SK-N-SH (cell line): ENCODE measurements at regions not wholly inside any gene's neighbourhood (a gene's known extent, or its start where the extent isn't known, plus 50 kb on each side); places are given as distances from the start of the nearest gene placed in this dataset.
A peak's percentile ranks its signal among the peaks of the same experiment; 100 is the strongest.

Source experiments
- CTCF ChIA-PET: fragments of 300-600, 350-600 bp; formaldehyde crosslinking; extraction: SDS; loops from one replicate; lab custom pipeline; 2021; lab: Yijun Ruan, JAX
- POLR2A ChIA-PET: fragments of 350-600 bp; sonication (Branson Sonifier 250); formaldehyde crosslinking; extraction: SDS; loops from one replicate; lab custom pipeline; 2020; ENCODE audit warnings: antibody characterized with exemption, inconsistent platforms; lab: Yijun Ruan, JAX
- DNase-seq: peaks from one replicate; pipeline ENCODE4 v3.0.0; 2012
- H2AFZ ChIP-seq: fragments of 200-600 bp; sonication (generic); 2 replicates; pipeline ENCODE4 v1.8.1; 2016; ENCODE audit warnings: antibody characterized with exemption, mild to moderate bottlenecking, low read depth
- H3F3A ChIP-seq: fragments of 200-600 bp; sonication (generic); replicated peaks from 2 replicates; pipeline ENCODE3; 2016; ENCODE audit warnings: antibody characterized with exemption, mild to moderate bottlenecking; ENCODE audit not compliant: insufficient read depth
- H3K27ac ChIP-seq, 2 experiments: fragments of 200-500 bp in 1 of 2; fragments of 200-600 bp in 1 of 2; sonication (Bioruptor generic) in 1 of 2; sonication (generic), shearing (Covaris generic) in 1 of 2; 2 replicates each; pipeline versions ENCODE4 v1.5.1 to v1.6.1; 2014 to 2016; ENCODE audit warnings: low read depth in 2 of 2, inconsistent platforms in 1 of 2, low read length in 1 of 2, mild to moderate bottlenecking in 1 of 2, mixed read lengths in 1 of 2
- H3K27me3 ChIP-seq: fragments of 200-600 bp; sonication (generic), shearing (Covaris generic); 2 replicates; pipeline ENCODE4 v1.6.1; 2016; ENCODE audit warnings: mixed run types; ENCODE audit not compliant: insufficient read depth
- H3K36me3 ChIP-seq, 2 experiments: fragments of 200-500 bp in 1 of 2; fragments of 200-600 bp in 1 of 2; sonication (Bioruptor generic) in 1 of 2; sonication (generic) in 1 of 2; replicated peaks in 1 of 2; 2 replicates each; pipeline versions ENCODE3 to v1.5.1; 2014 to 2016; ENCODE audit warnings: low read length in 1 of 2, mild to moderate bottlenecking in 1 of 2; ENCODE audit not compliant: insufficient read depth in 2 of 2, control insufficient read depth in 1 of 2
- H3K4me1 ChIP-seq, 2 experiments: fragments of 200-500 bp in 1 of 2; fragments of 200-600 bp in 1 of 2; sonication (Bioruptor generic) in 1 of 2; sonication (generic), shearing (Covaris generic) in 1 of 2; 2 replicates each; pipeline versions ENCODE4 v1.5.1 to v1.6.1; 2014 to 2016; ENCODE audit warnings: low read depth in 1 of 2, low read length in 1 of 2, mixed run types in 1 of 2; ENCODE audit not compliant: insufficient read depth in 2 of 2, control insufficient read depth in 1 of 2
- H3K4me2 ChIP-seq: fragments of 200-600 bp; sonication (generic), shearing (Covaris generic); 2 replicates; pipeline ENCODE4 v1.6.1; 2017; ENCODE audit warnings: mixed run types
- H3K4me3 ChIP-seq, 2 experiments: fragments of 200-500 bp in 1 of 2; fragments of 200-600 bp in 1 of 2; sonication (Bioruptor generic) in 1 of 2; sonication (generic), shearing (Covaris generic) in 1 of 2; 2 replicates each; pipeline versions ENCODE4 v1.5.1 to v1.8.1; 2014 to 2016; ENCODE audit warnings: low read depth in 2 of 2, inconsistent platforms in 1 of 2, low read length in 1 of 2, mild to moderate bottlenecking in 1 of 2, mixed read lengths in 1 of 2, moderate library complexity in 1 of 2
- H3K79me2 ChIP-seq: fragments of 200-600 bp; sonication (generic); 2 replicates; pipeline ENCODE4 v1.8.1; 2017; ENCODE audit warnings: mild to moderate bottlenecking; ENCODE audit not compliant: insufficient read depth
- H3K9ac ChIP-seq: fragments of 200-600 bp; sonication (generic); 2 replicates; pipeline ENCODE4 v1.6.1; 2017; ENCODE audit warnings: mixed run types
- H3K9me2 ChIP-seq: fragments of 200-600 bp; sonication (generic); 2 replicates; pipeline ENCODE4 v1.6.1; 2017; ENCODE audit warnings: mixed run types
- H3K9me3 ChIP-seq: fragments of 200-600 bp; sonication (generic); 2 replicates; pipeline ENCODE4 v1.6.1; 2017; ENCODE audit warnings: mixed run types, mild to moderate bottlenecking, moderate library complexity
- H4K20me1 ChIP-seq: fragments of 200-600 bp; sonication (generic); 2 replicates; pipeline ENCODE4 v1.6.1; 2017; ENCODE audit warnings: mild to moderate bottlenecking, mixed run types; ENCODE audit not compliant: insufficient read depth
- CTCF ChIP-seq: fragments of 200-600 bp; sonication (generic); IDR thresholded peaks from 2 replicates; pipeline ENCODE4 v1.6.1; 2017; ENCODE audit warnings: antibody characterized with exemption, mild to moderate bottlenecking, moderate library complexity
- EP300 ChIP-seq, 2 experiments: IDR thresholded peaks; 2 replicates each; pipeline versions ENCODE4 v1.4.0 to v1.6.1; 2012; ENCODE audit warnings: borderline replicate concordance in 1 of 2, low read depth in 1 of 2, low read length in 1 of 2
- EZH2phosphoT487 ChIP-seq: fragments of 200-600 bp; sonication (generic); IDR thresholded peaks from 2 replicates; pipeline ENCODE4 v1.6.1; 2017; ENCODE audit warnings: low read depth, mixed run types, mild to moderate bottlenecking, antibody characterized with exemption, moderate library complexity, borderline replicate concordance
- FOSL2 ChIP-seq: IDR thresholded peaks from 2 replicates; pipeline ENCODE4 v1.4.0; 2012; ENCODE audit warnings: low read depth, mild to moderate bottlenecking, moderate library complexity, borderline replicate concordance
- FOXJ3 ChIP-seq: sonication (generic); formaldehyde crosslinking; IDR thresholded peaks from 2 replicates; pipeline ENCODE4 v1.5.1; 2020; ENCODE audit warnings: mild to moderate bottlenecking, missing genetic modification reagents
- FOXM1 ChIP-seq: IDR thresholded peaks from 2 replicates; pipeline ENCODE4 v1.4.0; 2012; ENCODE audit warnings: low read depth, mild to moderate bottlenecking
- GABPA ChIP-seq: IDR thresholded peaks from 2 replicates; pipeline ENCODE4 v1.4.0; 2012; ENCODE audit warnings: low read depth, mild to moderate bottlenecking
- GATA2 ChIP-seq: sonication (generic); formaldehyde crosslinking; IDR thresholded peaks from 2 replicates; pipeline ENCODE4 v1.5.0; 2020; ENCODE audit warnings: mild to moderate bottlenecking, missing genetic modification reagents
- MAX ChIP-seq: IDR thresholded peaks from 2 replicates; pipeline ENCODE4 v1.4.0; 2012; ENCODE audit warnings: low read depth
- NFIC ChIP-seq: IDR thresholded peaks from 2 replicates; pipeline ENCODE4 v1.4.0; 2012; ENCODE audit warnings: borderline replicate concordance
- NRF1 ChIP-seq: IDR thresholded peaks from 2 replicates; pipeline ENCODE4 v1.6.1; 2012; ENCODE audit warnings: low read depth, mild to moderate bottlenecking, low read length
- PBX3 ChIP-seq: IDR thresholded peaks from 2 replicates; pipeline ENCODE4; 2012
- POLR2AphosphoS5 ChIP-seq: IDR thresholded peaks from 2 replicates; pipeline ENCODE4 v1.6.1; 2012; ENCODE audit warnings: low read depth, low read length
- RAD21 ChIP-seq: IDR thresholded peaks from 2 replicates; pipeline ENCODE4 v1.6.1; 2012; ENCODE audit warnings: mild to moderate bottlenecking, low read length
- RCOR1 ChIP-seq: fragments of 150-350 bp; IDR thresholded peaks from 2 replicates; pipeline ENCODE4 v1.6.1; 2017; ENCODE audit warnings: antibody characterized with exemption, low read length
- SMC3 ChIP-seq: IDR thresholded peaks from 2 replicates; pipeline ENCODE4 v1.6.1; 2012; ENCODE audit warnings: low read depth, low read length, improper control_type of control experiment
- TCF12 ChIP-seq: IDR thresholded peaks from 2 replicates; pipeline ENCODE4 v1.4.0; 2012
- TEAD4 ChIP-seq: IDR thresholded peaks from 2 replicates; pipeline ENCODE4 v1.4.0; 2012; ENCODE audit warnings: mild to moderate bottlenecking, borderline replicate concordance; ENCODE audit not compliant: insufficient read depth
- USF1 ChIP-seq: IDR thresholded peaks from 2 replicates; pipeline ENCODE4 v1.4.0; 2012; ENCODE audit warnings: low read depth, borderline replicate concordance
- YY1 ChIP-seq: IDR thresholded peaks from 2 replicates; pipeline ENCODE4 v1.4.0; 2012; ENCODE audit warnings: low read depth, mild to moderate bottlenecking
- WGBS: methylation state at CpG from one replicate; pipeline ENCODE4 v1.1.6; 2017; ENCODE audit warnings: low lambda C conversion rate; 5-methylcytosine and 5-hydroxymethylcytosine counted together

GRCh38 chr13:90882551-90882950 lies 464.9 kb upstream of the MIR17HG start:
- no peak overlapping the region for H3K4me2 ChIP-seq
- H3K9me2 ChIP-seq = no peaks in the 10 kb centered on the region
- POLR2A ChIA-PET = no interaction called here
- WGBS = 62% methylated on average over 6 of the region's 6 CpGs
- H3K36me3 ChIP-seq = no peaks in the 10 kb centered on the region
- H3F3A ChIP-seq = no peaks in the 10 kb centered on the region
- no peak for TF ChIP-seq NRF1
- no peak for TF ChIP-seq GABPA
- TF ChIP-seq FOXJ3 (CRISPR knock-in tag) = no peak
- TF ChIP-seq TCF12 = no peak
- no peak for TF ChIP-seq PBX3
- no peak for TF ChIP-seq POLR2AphosphoS5
- no peak for TF ChIP-seq FOSL2
- TF ChIP-seq EP300 (IDR thresholded peaks at IDR 0.05; ENCODE audit: borderline replicate concordance in 1 of 2, low read depth in 1 of 2, low read length in 1 of 2) = no peak
- TF ChIP-seq CTCF = no peak
- TF ChIP-seq NFIC = no peak
- TF ChIP-seq EZH2phosphoT487 = no peak
- no peak for TF ChIP-seq USF1
- TF ChIP-seq RCOR1 = no peak
- H3K27me3 ChIP-seq = no peaks in the 10 kb centered on the region
- no peak overlapping the region for H3K4me3 ChIP-seq
- DNase-seq = no peak
- no peaks in the 10 kb centered on the region for H3K79me2 ChIP-seq
- no peak overlapping the region for H3K9ac ChIP-seq
- H3K9me3 ChIP-seq = no peaks in the 10 kb centered on the region
- H3K4me1 ChIP-seq = no peaks in the 10 kb centered on the region; a peak in 1 of 4 replicates
- no peak overlapping the region for H2AFZ ChIP-seq
- H3K27ac ChIP-seq = no peak overlapping the region
- CTCF ChIA-PET = interaction anchor here (1.9 kb wide), 1 partner anchor 86 kb away, joined by 13 read pairs; no protein-coding TSS in a partner anchor
- H4K20me1 ChIP-seq = no peaks in the 10 kb centered on the region

GRCh38 chr13:90883592-90883991 lies 463.9 kb upstream of the MIR17HG start:
- H4K20me1 ChIP-seq = no peaks in the 10 kb centered on the region
- H3K9me3 ChIP-seq = no peaks in the 10 kb centered on the region
- no peak overlapping the region for H3K4me2 ChIP-seq
- no peaks in the 10 kb centered on the region for H3K27me3 ChIP-seq
- no peaks in the 10 kb centered on the region for H3K4me1 ChIP-seq
- no peak for DNase-seq
- H3K9me2 ChIP-seq = no peaks in the 10 kb centered on the region
- H3K9ac ChIP-seq = no peak overlapping the region
- 62% methylated on average over 2 of the region's 2 CpGs for WGBS
- H3K36me3 ChIP-seq = no peaks in the 10 kb centered on the region
- ChIA-PET POLR2A (no interaction called here), CTCF (interaction anchor here (1.8 to 1.9 kb wide), 2 partner anchors 85 kb away, joined by 4 to 13 read pairs; no protein-coding TSS in a partner anchor)
- H3F3A ChIP-seq = no peaks in the 10 kb centered on the region
- H3K4me3 ChIP-seq = no peak overlapping the region
- no peaks in the 10 kb centered on the region for H3K79me2 ChIP-seq
- H3K27ac ChIP-seq = no peak overlapping the region
- H2AFZ ChIP-seq = no peak overlapping the region
- no peak for TF ChIP-seq MAX
- no peak for TF ChIP-seq GABPA
- TF ChIP-seq YY1 = no peak
- no peak for TF ChIP-seq USF1
- no peak for TF ChIP-seq NFIC
- no peak for TF ChIP-seq FOXM1
- peak; percentile 18; the same call in 1 of the 2 replicates for TF ChIP-seq RAD21
- TF ChIP-seq CTCF = peak; percentile 35
- TF ChIP-seq PBX3 = no peak
- no peak for TF ChIP-seq SMC3
- TF ChIP-seq GATA2 = no peak
- no peak for TF ChIP-seq TEAD4
- no peak for TF ChIP-seq FOXJ3 (CRISPR knock-in tag)
- no peak for TF ChIP-seq RCOR1
